Testis (tissue), 2 donors: ENCODE measurements at regions not wholly inside any gene's neighbourhood (a gene's known extent, or its start where the extent isn't known, plus 50 kb on each side); places are given as distances from the start of the nearest gene placed in this dataset.

ENCODE experiments used
- POLR2A ChIP-seq: fragments of 450-650 bp; IDR thresholded peaks from one replicate; pipeline ENCODE4 v1.6.1; 2017; ENCODE audit warnings: antibody characterized with exemption, mild to moderate bottlenecking, moderate library complexity
- TF ChIP-seq, protein P1 (sequence below), 3 experiments: fragments of 450-650 bp in 2 of 3; fragments of 200-600 bp in 1 of 3; sonication (generic) in 1 of 3; IDR thresholded peaks; one replicate each; pipeline ENCODE4 v1.5.1; 2016 to 2019; ENCODE audit warnings: antibody characterized with exemption in 3 of 3, mild to moderate bottlenecking in 2 of 3, moderate library complexity in 1 of 3

GRCh38 chr2:138329162-138329561 is 172.4 kb upstream of the SPOPL start:
- TF ChIP-seq, protein P1, sequence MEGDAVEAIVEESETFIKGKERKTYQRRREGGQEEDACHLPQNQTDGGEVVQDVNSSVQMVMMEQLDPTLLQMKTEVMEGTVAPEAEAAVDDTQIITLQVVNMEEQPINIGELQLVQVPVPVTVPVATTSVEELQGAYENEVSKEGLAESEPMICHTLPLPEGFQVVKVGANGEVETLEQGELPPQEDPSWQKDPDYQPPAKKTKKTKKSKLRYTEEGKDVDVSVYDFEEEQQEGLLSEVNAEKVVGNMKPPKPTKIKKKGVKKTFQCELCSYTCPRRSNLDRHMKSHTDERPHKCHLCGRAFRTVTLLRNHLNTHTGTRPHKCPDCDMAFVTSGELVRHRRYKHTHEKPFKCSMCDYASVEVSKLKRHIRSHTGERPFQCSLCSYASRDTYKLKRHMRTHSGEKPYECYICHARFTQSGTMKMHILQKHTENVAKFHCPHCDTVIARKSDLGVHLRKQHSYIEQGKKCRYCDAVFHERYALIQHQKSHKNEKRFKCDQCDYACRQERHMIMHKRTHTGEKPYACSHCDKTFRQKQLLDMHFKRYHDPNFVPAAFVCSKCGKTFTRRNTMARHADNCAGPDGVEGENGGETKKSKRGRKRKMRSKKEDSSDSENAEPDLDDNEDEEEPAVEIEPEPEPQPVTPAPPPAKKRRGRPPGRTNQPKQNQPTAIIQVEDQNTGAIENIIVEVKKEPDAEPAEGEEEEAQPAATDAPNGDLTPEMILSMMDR (IDR thresholded peaks at IDR 0.05), result no peak
- TF ChIP-seq POLR2A, result no peak
